SJCRH30 (cell line): ENCODE measurements at regions not wholly inside any gene's neighbourhood (a gene's known extent, or its start where the extent isn't known, plus 50 kb on each side); places are given as distances from the start of the nearest gene placed in this dataset.

Source experiments
- DNase-seq, 2 experiments: peaks; one replicate each; pipeline ENCODE4 v3.0.0-alpha.2; 2015 to 2020
- H3K27ac ChIP-seq: fragments of 250-450 bp; sonication (Bioruptor Pico); 2 replicates; pipeline ENCODE4 v1.5.1; 2020; ENCODE audit warnings: mild to moderate bottlenecking, moderate library complexity
- H3K27me3 ChIP-seq: fragments of 250-450 bp; sonication (Bioruptor Pico); 2 replicates; pipeline ENCODE4 v1.5.1; 2020; ENCODE audit warnings: mild to moderate bottlenecking, moderate library complexity
- H3K36me3 ChIP-seq: fragments of 250-450 bp; sonication (Bioruptor Pico); 2 replicates; pipeline ENCODE4 v1.5.1; 2020; ENCODE audit warnings: mild to moderate bottlenecking, moderate library complexity
- H3K4me1 ChIP-seq: fragments of 250-450 bp; sonication (Bioruptor Pico); 2 replicates; pipeline ENCODE4 v1.5.1; 2020; ENCODE audit warnings: mild to moderate bottlenecking, moderate library complexity
- H3K4me3 ChIP-seq: fragments of 250-450 bp; sonication (Bioruptor Pico); 2 replicates; pipeline ENCODE4 v1.5.1; 2020; ENCODE audit warnings: mild to moderate bottlenecking, moderate library complexity
- H3K9me3 ChIP-seq: fragments of 250-450 bp; sonication (Bioruptor Pico); replicated peaks from 2 replicates; pipeline ENCODE4 v1.5.1; 2020; ENCODE audit warnings: mild to moderate bottlenecking, moderate library complexity

DNA sequence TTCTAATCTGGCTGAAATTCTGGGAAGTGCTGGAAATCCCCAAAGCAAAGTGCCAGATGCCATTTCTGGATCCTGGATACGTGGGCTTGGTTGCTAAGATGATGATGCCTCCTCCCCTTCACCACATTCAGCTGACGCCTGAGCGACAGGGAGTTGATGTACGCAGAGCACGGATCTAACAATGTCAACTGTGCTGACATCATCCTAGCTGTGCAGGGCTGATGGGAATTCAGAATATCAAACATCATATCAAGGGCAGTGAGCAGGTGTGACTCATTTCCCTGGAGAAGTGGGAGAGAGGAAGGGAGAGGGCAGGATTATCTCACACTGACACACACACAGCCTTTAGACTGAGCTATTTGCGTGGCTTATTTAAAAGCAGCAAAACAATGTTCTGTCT, 92.6 kb upstream of the ZBTB20 start:
- no peaks in the 10 kb centered on the region for H3K36me3 ChIP-seq
- H3K4me3 ChIP-seq, result no peak overlapping the region
- no peaks in the 10 kb centered on the region for H3K27me3 ChIP-seq
- H3K4me1 ChIP-seq, result peaks cover 7% of the 10 kb centered on the region
- H3K27ac ChIP-seq, result no peak overlapping the region
- peak; percentile 51 to 64 for DNase-seq
- no peaks in the 10 kb centered on the region for H3K9me3 ChIP-seq

- Histone ChIP-seq H3K27me3 (no peaks in the 10 kb centered on the region), H3K9me3 (no peaks in the 10 kb centered on the region), H3K4me3 (no peak overlapping the region), H3K27ac (no peak overlapping the region), H3K36me3 (no peaks in the 10 kb centered on the region), H3K4me1 (peaks cover 4% of the 10 kb centered on the region)
- no peak for DNase-seq
Observed at GRCh38 chr3:115244350-115244749, 97.3 kb upstream of the ZBTB20 start.

GRCh38 chr3:115245438-115245837, 98.3 kb upstream of the ZBTB20 start:
- H3K27ac ChIP-seq, result no peak overlapping the region
- no peaks in the 10 kb centered on the region for H3K36me3 ChIP-seq
- H3K4me3 ChIP-seq, result no peak overlapping the region
- DNase-seq, result peak; percentile 22 to 44
- H3K27me3 ChIP-seq, result 0 out of 2 replicates have a peak, but pooled peaks cover 2% of the 10 kb centered on the region
- no peaks in the 10 kb centered on the region for H3K9me3 ChIP-seq
- no peaks in the 10 kb centered on the region; the same call in 1 of the 2 replicates for H3K4me1 ChIP-seq

DNA sequence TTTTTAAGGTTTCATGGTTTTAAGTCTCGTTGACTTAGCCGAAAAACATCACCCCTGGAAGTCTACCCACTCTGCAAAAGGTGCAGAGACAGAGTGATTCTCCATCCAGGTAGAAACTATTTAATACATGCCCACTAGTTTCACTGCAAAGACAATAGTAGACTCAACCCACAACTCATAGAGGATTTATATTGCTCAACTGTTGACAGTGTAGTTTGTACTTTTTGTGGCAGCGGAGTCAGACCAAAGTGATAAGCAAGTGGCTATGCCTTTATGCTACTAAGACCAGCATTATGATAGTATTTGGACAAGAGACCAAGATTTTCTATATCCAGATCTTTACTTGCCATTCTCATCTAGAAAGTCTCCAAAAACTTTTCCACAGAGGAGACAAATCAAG, 98.8 kb upstream of the ZBTB20 start:
- no peaks in the 10 kb centered on the region; the same call in 1 of the 2 replicates for H3K4me1 ChIP-seq
- H3K9me3 ChIP-seq, result no peaks in the 10 kb centered on the region
- H3K4me3 ChIP-seq, result no peak overlapping the region
- no peak for DNase-seq
- no peak overlapping the region for H3K27ac ChIP-seq
- 0 out of 2 replicates have a peak, but pooled peaks cover 3% of the 10 kb centered on the region for H3K27me3 ChIP-seq
- no peaks in the 10 kb centered on the region for H3K36me3 ChIP-seq

- Histone ChIP-seq H3K27ac (no peak overlapping the region), H3K4me1 (no peaks in the 10 kb centered on the region; the same call in 1 of the 2 replicates), H3K4me3 (no peak overlapping the region), H3K9me3 (no peaks in the 10 kb centered on the region), H3K36me3 (no peaks in the 10 kb centered on the region), H3K27me3 (0 out of 2 replicates have a peak, but pooled peaks cover 3% of the 10 kb centered on the region)
- no peak for DNase-seq
Observed at GRCh38 chr3:115246461-115247020, 99.5 kb upstream of the ZBTB20 start.

- DNase-seq, result no peak
- no peak overlapping the region for H3K4me3 ChIP-seq
- H3K27ac ChIP-seq, result no peak overlapping the region
- H3K27me3 ChIP-seq, result 0 out of 2 replicates have a peak, but pooled peaks cover 3% of the 10 kb centered on the region
- H3K9me3 ChIP-seq, result no peaks in the 10 kb centered on the region
- no peaks in the 10 kb centered on the region for H3K4me1 ChIP-seq
- no peaks in the 10 kb centered on the region for H3K36me3 ChIP-seq
Observed at GRCh38 chr3:115248274-115248673, 101.2 kb upstream of the ZBTB20 start.

DNA sequence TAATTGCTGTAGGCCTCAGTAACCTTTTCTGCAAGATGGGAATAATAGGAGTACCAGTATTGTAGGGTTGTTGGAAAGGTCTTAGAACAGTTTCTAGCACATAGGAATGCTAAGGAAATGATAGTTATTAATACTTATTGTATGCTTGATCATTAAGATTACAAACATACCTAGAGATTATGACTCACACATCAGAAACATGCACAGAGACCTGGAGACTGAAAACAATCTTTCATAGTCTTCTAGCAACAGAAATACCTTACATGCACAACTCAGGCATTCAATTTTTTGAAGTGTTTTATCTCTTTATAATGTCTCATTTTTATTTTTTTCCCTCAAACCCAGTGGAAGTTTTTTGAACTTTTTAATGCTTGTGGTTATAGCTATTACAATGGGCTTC, 104.4 kb upstream of the ZBTB20 start:
- no peaks in the 10 kb centered on the region for H3K4me1 ChIP-seq
- no peaks in the 10 kb centered on the region for H3K9me3 ChIP-seq
- no peaks in the 10 kb centered on the region for H3K36me3 ChIP-seq
- no peak overlapping the region for H3K4me3 ChIP-seq
- H3K27ac ChIP-seq, result no peak overlapping the region
- DNase-seq, result no peak
- 0 out of 2 replicates have a peak, but pooled peaks cover 3% of the 10 kb centered on the region for H3K27me3 ChIP-seq

GRCh38 chr3:115252679-115253078, 105.6 kb upstream of the ZBTB20 start:
- H3K27me3 ChIP-seq, result 0 out of 2 replicates have a peak, but pooled peaks cover 3% of the 10 kb centered on the region
- no peaks in the 10 kb centered on the region for H3K36me3 ChIP-seq
- no peaks in the 10 kb centered on the region for H3K9me3 ChIP-seq
- no peak overlapping the region for H3K27ac ChIP-seq
- H3K4me3 ChIP-seq, result no peak overlapping the region
- no peak for DNase-seq
- H3K4me1 ChIP-seq, result no peaks in the 10 kb centered on the region

DNA sequence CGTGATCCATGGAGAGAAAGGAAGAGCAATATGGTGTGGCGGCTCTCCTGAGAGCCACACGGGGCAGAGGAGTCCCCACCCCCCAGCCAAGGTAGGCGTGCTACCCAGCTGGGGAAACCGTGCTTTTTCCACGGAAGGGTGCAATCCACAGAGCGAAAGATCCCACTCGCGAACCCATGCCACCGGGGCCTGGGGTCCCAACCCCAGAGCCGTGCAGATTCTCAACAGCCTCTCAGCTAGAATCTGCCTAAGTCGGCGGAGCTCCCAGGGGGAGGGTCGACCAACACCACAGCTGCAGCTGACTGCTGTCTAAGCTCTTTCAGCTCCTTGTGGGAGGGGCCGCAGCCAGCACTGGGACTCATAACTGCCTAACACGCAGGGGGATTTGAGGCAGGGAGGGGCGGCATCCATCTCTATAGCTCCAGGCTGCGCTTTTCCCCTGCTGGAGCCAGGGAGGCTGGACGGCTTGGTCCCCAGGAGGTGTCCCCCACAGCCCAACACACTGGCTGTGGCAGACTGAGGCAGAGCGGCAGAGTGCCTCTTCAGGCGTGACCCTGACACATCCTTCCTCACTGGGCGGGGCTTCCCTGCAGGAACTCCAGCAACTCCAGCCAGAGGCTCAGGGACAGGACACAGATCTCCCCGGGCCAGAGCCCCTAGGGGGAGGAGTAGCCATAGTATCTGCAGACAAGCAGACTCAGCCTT, 107.6 kb upstream of the ZBTB20 start:
- H3K4me3 ChIP-seq, result peak overlapping the region; percentile 25
- no peaks in the 10 kb centered on the region for H3K36me3 ChIP-seq
- H3K27me3 ChIP-seq, result 0 out of 2 replicates have a peak, but pooled peaks cover 3% of the 10 kb centered on the region
- no peaks in the 10 kb centered on the region for H3K9me3 ChIP-seq
- no peaks in the 10 kb centered on the region for H3K4me1 ChIP-seq
- H3K27ac ChIP-seq, result no peak overlapping the region
- peak; percentile 51 to 53 for DNase-seq

DNA sequence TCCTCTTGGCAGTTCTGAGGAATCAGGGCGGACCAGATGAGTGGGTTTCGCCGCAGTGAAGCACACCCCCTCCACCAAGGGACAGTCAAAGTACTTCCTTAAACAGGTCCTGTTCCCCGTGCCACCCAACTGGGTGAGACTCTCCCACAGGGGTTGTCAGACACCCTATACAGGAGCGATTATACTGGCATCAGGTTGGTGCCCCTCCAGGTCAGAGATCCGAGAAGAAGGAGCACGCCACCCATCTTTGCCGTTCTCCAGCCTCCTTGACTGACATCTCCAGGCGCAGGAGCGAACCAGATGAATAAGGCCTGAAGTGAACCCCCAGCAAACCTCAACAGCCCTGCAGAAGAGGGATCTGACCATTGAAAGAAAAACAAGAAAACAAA, 108.1 kb upstream of the ZBTB20 start:
- no peak for DNase-seq
- H3K4me3 ChIP-seq, result no peak overlapping the region
- H3K27me3 ChIP-seq, result 0 out of 2 replicates have a peak, but pooled peaks cover 3% of the 10 kb centered on the region
- H3K27ac ChIP-seq, result no peak overlapping the region
- no peaks in the 10 kb centered on the region for H3K9me3 ChIP-seq
- H3K36me3 ChIP-seq, result no peaks in the 10 kb centered on the region
- no peaks in the 10 kb centered on the region for H3K4me1 ChIP-seq

- H3K27ac ChIP-seq, result no peak overlapping the region
- no peak overlapping the region for H3K4me3 ChIP-seq
- DNase-seq, result no peak
- H3K27me3 ChIP-seq, result no peaks in the 10 kb centered on the region
- H3K36me3 ChIP-seq, result no peaks in the 10 kb centered on the region
- H3K4me1 ChIP-seq, result no peaks in the 10 kb centered on the region
- no peaks in the 10 kb centered on the region for H3K9me3 ChIP-seq
Observed at GRCh38 chr3:115270849-115271248, 123.8 kb upstream of the ZBTB20 start.

- no peaks in the 10 kb centered on the region for H3K27me3 ChIP-seq
Observed at GRCh38 chr3:115272036-115272824, 125.1 kb upstream of the ZBTB20 start.

GRCh38 chr3:115275896-115276295, 128.8 kb upstream of the ZBTB20 start:
- DNase-seq, result no peak
- Histone ChIP-seq H3K27me3 (no peaks in the 10 kb centered on the region), H3K9me3 (no peaks in the 10 kb centered on the region), H3K27ac (no peak overlapping the region), H3K4me1 (no peaks in the 10 kb centered on the region), H3K36me3 (no peaks in the 10 kb centered on the region), H3K4me3 (no peak overlapping the region)

More at GRCh38 chr3:115272036-115272824, 125.1 kb upstream of the ZBTB20 start:
- no peaks in the 10 kb centered on the region for H3K36me3 ChIP-seq
- no peak overlapping the region for H3K4me3 ChIP-seq
- no peaks in the 10 kb centered on the region for H3K4me1 ChIP-seq
- H3K9me3 ChIP-seq, result no peaks in the 10 kb centered on the region
- no peak for DNase-seq
- no peak overlapping the region for H3K27ac ChIP-seq

DNA sequence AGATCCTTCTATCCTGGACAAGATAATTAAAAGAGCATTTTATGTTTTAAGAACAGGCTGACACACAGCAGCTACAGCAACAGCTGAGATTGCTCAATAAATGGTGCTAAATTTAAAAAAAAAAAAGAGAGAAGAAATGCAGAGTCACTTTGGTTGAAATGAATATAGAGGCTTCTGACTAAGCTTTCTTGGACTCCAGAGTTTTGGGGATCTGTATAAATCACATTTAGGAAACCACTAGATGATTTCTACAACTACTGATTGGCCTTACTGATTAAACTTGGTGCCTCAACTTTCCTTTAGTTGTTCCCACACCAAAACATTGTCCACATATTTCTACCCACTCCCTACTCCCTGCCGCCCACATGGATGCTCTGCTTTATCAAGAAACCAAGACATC, 132.9 kb upstream of the ZBTB20 start:
- no peaks in the 10 kb centered on the region for H3K4me1 ChIP-seq
- H3K36me3 ChIP-seq, result no peaks in the 10 kb centered on the region
- no peaks in the 10 kb centered on the region for H3K9me3 ChIP-seq
- H3K27me3 ChIP-seq, result no peaks in the 10 kb centered on the region
- H3K4me3 ChIP-seq, result no peak overlapping the region
- DNase-seq, result no peak
- no peak overlapping the region for H3K27ac ChIP-seq

GRCh38 chr3:115280506-115280905, 133.4 kb upstream of the ZBTB20 start:
- Histone ChIP-seq H3K36me3 (no peaks in the 10 kb centered on the region), H3K4me3 (no peak overlapping the region), H3K9me3 (no peaks in the 10 kb centered on the region), H3K4me1 (no peaks in the 10 kb centered on the region), H3K27me3 (no peaks in the 10 kb centered on the region), H3K27ac (no peak overlapping the region)
- DNase-seq, result no peak
